SU-DHL-6 (cell line): ENCODE measurements at regions not wholly inside any gene's neighbourhood (a gene's known extent, or its start where the extent isn't known, plus 50 kb on each side); places are given as distances from the start of the nearest gene placed in this dataset.

ENCODE experiments used
- EZH2phosphoT487 ChIP-seq: fragments of 200-600 bp; sonication (generic), shearing (Covaris generic); conservative IDR thresholded peaks from 2 replicates; pipeline ENCODE4 v1.6.1; 2018; ENCODE audit warnings: mild to moderate bottlenecking, antibody characterized with exemption, low read length, moderate library complexity, mixed read lengths
- TF ChIP-seq, protein P1 (sequence below): fragments of 200-600 bp; sonication (generic); IDR thresholded peaks from one replicate; pipeline ENCODE4 v1.5.1; 2017; ENCODE audit warnings: antibody characterized with exemption, mild to moderate bottlenecking, low read length, moderate library complexity; ENCODE audit not compliant: insufficient read depth, poor library complexity, severe bottlenecking

GRCh38 chr12:19694627-19695026 is 255.3 kb downstream of the AEBP2 start:
- TF ChIP-seq, protein P1, sequence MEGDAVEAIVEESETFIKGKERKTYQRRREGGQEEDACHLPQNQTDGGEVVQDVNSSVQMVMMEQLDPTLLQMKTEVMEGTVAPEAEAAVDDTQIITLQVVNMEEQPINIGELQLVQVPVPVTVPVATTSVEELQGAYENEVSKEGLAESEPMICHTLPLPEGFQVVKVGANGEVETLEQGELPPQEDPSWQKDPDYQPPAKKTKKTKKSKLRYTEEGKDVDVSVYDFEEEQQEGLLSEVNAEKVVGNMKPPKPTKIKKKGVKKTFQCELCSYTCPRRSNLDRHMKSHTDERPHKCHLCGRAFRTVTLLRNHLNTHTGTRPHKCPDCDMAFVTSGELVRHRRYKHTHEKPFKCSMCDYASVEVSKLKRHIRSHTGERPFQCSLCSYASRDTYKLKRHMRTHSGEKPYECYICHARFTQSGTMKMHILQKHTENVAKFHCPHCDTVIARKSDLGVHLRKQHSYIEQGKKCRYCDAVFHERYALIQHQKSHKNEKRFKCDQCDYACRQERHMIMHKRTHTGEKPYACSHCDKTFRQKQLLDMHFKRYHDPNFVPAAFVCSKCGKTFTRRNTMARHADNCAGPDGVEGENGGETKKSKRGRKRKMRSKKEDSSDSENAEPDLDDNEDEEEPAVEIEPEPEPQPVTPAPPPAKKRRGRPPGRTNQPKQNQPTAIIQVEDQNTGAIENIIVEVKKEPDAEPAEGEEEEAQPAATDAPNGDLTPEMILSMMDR: no peak
- TF ChIP-seq EZH2phosphoT487: no peak
